ENCODE measurements at regions not wholly inside any gene's neighbourhood (a gene's known extent, or its start where the extent isn't known, plus 50 kb on each side); places are given as distances from the start of the nearest gene placed in this dataset.

DNA sequence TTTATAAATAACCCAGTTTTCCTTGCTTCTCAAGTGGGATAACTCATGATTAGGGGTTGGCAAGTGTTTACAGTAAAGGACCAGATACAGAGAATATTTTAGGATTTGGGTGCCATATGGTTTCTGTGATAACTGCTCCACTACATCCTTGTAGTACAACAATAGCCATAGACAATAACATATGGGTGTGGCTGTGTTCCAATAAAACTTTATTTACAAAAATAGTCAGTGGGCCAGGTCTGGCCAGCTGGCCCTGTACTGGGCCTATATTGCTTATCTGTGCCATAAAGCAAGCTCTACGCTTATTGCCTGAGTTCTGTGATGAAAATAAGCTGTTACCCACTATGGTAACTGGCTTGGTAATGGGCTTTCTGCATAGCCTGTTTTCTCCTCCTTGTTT is 386.5 kb upstream of the RBFOX1 start:
- no peak for TF ChIP-seq POLR2AphosphoS5 (IDR thresholded peaks at IDR 0.05)
- TF ChIP-seq, protein P1, sequence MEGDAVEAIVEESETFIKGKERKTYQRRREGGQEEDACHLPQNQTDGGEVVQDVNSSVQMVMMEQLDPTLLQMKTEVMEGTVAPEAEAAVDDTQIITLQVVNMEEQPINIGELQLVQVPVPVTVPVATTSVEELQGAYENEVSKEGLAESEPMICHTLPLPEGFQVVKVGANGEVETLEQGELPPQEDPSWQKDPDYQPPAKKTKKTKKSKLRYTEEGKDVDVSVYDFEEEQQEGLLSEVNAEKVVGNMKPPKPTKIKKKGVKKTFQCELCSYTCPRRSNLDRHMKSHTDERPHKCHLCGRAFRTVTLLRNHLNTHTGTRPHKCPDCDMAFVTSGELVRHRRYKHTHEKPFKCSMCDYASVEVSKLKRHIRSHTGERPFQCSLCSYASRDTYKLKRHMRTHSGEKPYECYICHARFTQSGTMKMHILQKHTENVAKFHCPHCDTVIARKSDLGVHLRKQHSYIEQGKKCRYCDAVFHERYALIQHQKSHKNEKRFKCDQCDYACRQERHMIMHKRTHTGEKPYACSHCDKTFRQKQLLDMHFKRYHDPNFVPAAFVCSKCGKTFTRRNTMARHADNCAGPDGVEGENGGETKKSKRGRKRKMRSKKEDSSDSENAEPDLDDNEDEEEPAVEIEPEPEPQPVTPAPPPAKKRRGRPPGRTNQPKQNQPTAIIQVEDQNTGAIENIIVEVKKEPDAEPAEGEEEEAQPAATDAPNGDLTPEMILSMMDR (IDR thresholded peaks at IDR 0.05) = no peak

Data from breast epithelium (tissue), 3 donors.